Fibroblast of lung (primary cell): ENCODE measurements at regions not wholly inside any gene's neighbourhood (a gene's known extent, or its start where the extent isn't known, plus 50 kb on each side); places are given as distances from the start of the nearest gene placed in this dataset.

ENCODE experiments used
- DNase-seq, 2 donors: peaks; one replicate each; pipeline versions ENCODE4 v3.0.0 to v3.0.0-alpha.2; 2010; ENCODE audit warnings: low read depth in 2 of 2
- H2AFZ ChIP-seq: 2 replicates; pipeline ENCODE4 v1.5.1; 2012; ENCODE audit warnings: low read length, control low read depth, inconsistent platforms
- H3K27ac ChIP-seq: 2 replicates; pipeline ENCODE4 v1.5.1; 2011; ENCODE audit warnings: low read length, control low read depth; ENCODE audit not compliant: insufficient read depth
- H3K27me3 ChIP-seq: 2 replicates; pipeline ENCODE4 v1.5.1; 2011; ENCODE audit warnings: mild to moderate bottlenecking, low read length; ENCODE audit not compliant: control insufficient read depth, insufficient read depth
- H3K36me3 ChIP-seq: 2 replicates; pipeline ENCODE4 v1.5.1; 2011; ENCODE audit warnings: low read length; ENCODE audit not compliant: control insufficient read depth, insufficient read depth
- H3K4me1 ChIP-seq: 2 replicates; pipeline ENCODE4 v1.5.1; 2011; ENCODE audit warnings: low read length; ENCODE audit not compliant: control insufficient read depth, insufficient read depth; ENCODE audit errors: extremely low read depth
- H3K4me2 ChIP-seq: 2 replicates; pipeline ENCODE4 v1.5.1; 2011; ENCODE audit warnings: low read length, control low read depth; ENCODE audit not compliant: insufficient read depth; ENCODE audit errors: extremely low read depth
- H3K4me3 ChIP-seq, 4 experiments: fragments of 200-600 bp in 1 of 4; sonication (generic) in 1 of 4; replicated peaks in 1 of 4; 2 replicates each; pipeline ENCODE4 v1.5.1; 2011 to 2016; ENCODE audit warnings: low read length in 4 of 4, low read depth in 3 of 4, mild to moderate bottlenecking in 3 of 4, control low read depth in 2 of 4, inconsistent platforms in 1 of 4, mixed read lengths in 1 of 4; ENCODE audit not compliant: insufficient read depth in 1 of 4; ENCODE audit errors: control extremely low read depth in 1 of 4
- H3K79me2 ChIP-seq: 2 replicates; pipeline ENCODE4 v1.5.1; 2012; ENCODE audit warnings: mild to moderate bottlenecking, low read length, inconsistent platforms; ENCODE audit not compliant: control insufficient read depth, insufficient read depth
- H3K9ac ChIP-seq: 2 replicates; pipeline ENCODE4 v1.5.1; 2011; ENCODE audit warnings: mild to moderate bottlenecking, low read length, control low read depth; ENCODE audit not compliant: insufficient read depth
- H3K9me3 ChIP-seq: 2 replicates; pipeline ENCODE4 v1.5.1; 2012; ENCODE audit warnings: low read depth, low read length; ENCODE audit not compliant: control insufficient read depth, insufficient read depth
- H4K20me1 ChIP-seq: 2 replicates; pipeline ENCODE4 v1.5.1; 2011; ENCODE audit warnings: low read length; ENCODE audit not compliant: control insufficient read depth, insufficient read depth; ENCODE audit errors: extremely low read depth
- CTCF ChIP-seq, 2 donors: IDR thresholded peaks in 1 of 2; conservative IDR thresholded peaks in 1 of 2; 1 replicate in 1 of 2; 2 replicates in 1 of 2; pipeline ENCODE4 v1.5.1; 2011 to 2012; ENCODE audit warnings: low read length in 2 of 2, control low read depth in 1 of 2, inconsistent platforms in 1 of 2, low read depth in 1 of 2, mild to moderate bottlenecking in 1 of 2
- EZH2 ChIP-seq: IDR thresholded peaks from 2 replicates; pipeline ENCODE4 v1.5.1; 2012; ENCODE audit warnings: low read length, control low read depth, mild to moderate bottlenecking; ENCODE audit errors: missing control alignments

- H2AFZ ChIP-seq = no peak overlapping the region
- no peak overlapping the region for H3K27ac ChIP-seq
- TF ChIP-seq EZH2 (no peak), CTCF (conservative IDR thresholded peaks at IDR 0.05 in 1 of 2, IDR thresholded peaks at IDR 0.05 in 1 of 2; ENCODE audit: low read depth in 1 of 2, low read length in 2 of 2) (no peak)
- H3K4me1 ChIP-seq = no peaks in the 10 kb centered on the region
- H3K36me3 ChIP-seq = no peaks in the 10 kb centered on the region
- no peaks in the 10 kb centered on the region for H3K9me3 ChIP-seq
- no peak overlapping the region for H3K4me3 ChIP-seq
- no peak for DNase-seq
- no peak overlapping the region for H3K9ac ChIP-seq
- H3K27me3 ChIP-seq = no peaks in the 10 kb centered on the region
- H3K79me2 ChIP-seq = no peaks in the 10 kb centered on the region
- no peak overlapping the region for H3K4me2 ChIP-seq
- no peaks in the 10 kb centered on the region for H4K20me1 ChIP-seq
Measured at GRCh38 chr3:59528251-59528650, 478.4 kb upstream of the CFAP20DC start.

- no peaks in the 10 kb centered on the region for H3K36me3 ChIP-seq
- no peaks in the 10 kb centered on the region for H4K20me1 ChIP-seq
- no peak overlapping the region for H3K4me3 ChIP-seq
- H3K27me3 ChIP-seq = no peaks in the 10 kb centered on the region
- H3K27ac ChIP-seq = no peak overlapping the region
- no peak overlapping the region for H2AFZ ChIP-seq
- H3K9me3 ChIP-seq = no peaks in the 10 kb centered on the region
- no peak overlapping the region for H3K9ac ChIP-seq
- H3K4me2 ChIP-seq = no peak overlapping the region
- no peak for DNase-seq
- H3K4me1 ChIP-seq = no peaks in the 10 kb centered on the region
- H3K79me2 ChIP-seq = no peaks in the 10 kb centered on the region
- no peak for TF ChIP-seq EZH2
- no peak for TF ChIP-seq CTCF (conservative IDR thresholded peaks at IDR 0.05 in 1 of 2, IDR thresholded peaks at IDR 0.05 in 1 of 2; ENCODE audit: low read depth in 1 of 2, low read length in 2 of 2)
Measured at GRCh38 chr3:59527493-59527892, 477.7 kb upstream of the CFAP20DC start.

- H3K79me2 ChIP-seq = no peaks in the 10 kb centered on the region
- no peaks in the 10 kb centered on the region for H3K27me3 ChIP-seq
- H3K4me3 ChIP-seq = no peak overlapping the region
- DNase-seq = no peak
- TF ChIP-seq CTCF (conservative IDR thresholded peaks at IDR 0.05 in 1 of 2, IDR thresholded peaks at IDR 0.05 in 1 of 2; ENCODE audit: low read depth in 1 of 2, low read length in 2 of 2) (no peak), EZH2 (no peak)
- H2AFZ ChIP-seq = no peak overlapping the region
- H3K9me3 ChIP-seq = no peaks in the 10 kb centered on the region
- H3K36me3 ChIP-seq = no peaks in the 10 kb centered on the region
- no peaks in the 10 kb centered on the region for H3K4me1 ChIP-seq
- no peaks in the 10 kb centered on the region for H4K20me1 ChIP-seq
- H3K9ac ChIP-seq = no peak overlapping the region
- no peak overlapping the region for H3K27ac ChIP-seq
- no peak overlapping the region for H3K4me2 ChIP-seq
Measured at GRCh38 chr3:59526999-59527398, 477.2 kb upstream of the CFAP20DC start.
